Keratinocyte (primary cell): ENCODE measurements at regions not wholly inside any gene's neighbourhood (a gene's known extent, or its start where the extent isn't known, plus 50 kb on each side); places are given as distances from the start of the nearest gene placed in this dataset.

Experiments
- DNase-seq: peaks from one replicate; pipeline ENCODE4 v3.0.0-alpha.2; 2011; ENCODE audit warnings: low read depth, missing footprints, low spot score
- FAIRE-seq: peaks from 2 replicates; lab custom pipeline; 2011; peaks lifted over from hg19 to GRCh38; lab: Jason Lieb, UNC
- H2AFZ ChIP-seq: 2 replicates; pipeline ENCODE4 v1.6.0; 2012; ENCODE audit warnings: low read length, control low read depth, inconsistent platforms; ENCODE audit not compliant: control insufficient read depth
- H3K27ac ChIP-seq: 2 replicates; pipeline ENCODE4 v1.5.1; 2011; ENCODE audit warnings: low read length; ENCODE audit not compliant: control insufficient read depth, insufficient read depth
- H3K27me3 ChIP-seq: 3 replicates; pipeline ENCODE4 v1.6.0; 2011; ENCODE audit warnings: low read length; ENCODE audit not compliant: control insufficient read depth, insufficient read depth; ENCODE audit errors: extremely low read depth
- H3K36me3 ChIP-seq, 2 experiments: 2 replicates in 1 of 2; 3 replicates in 1 of 2; pipeline ENCODE4 v1.5.1; 2011; ENCODE audit warnings: low read length in 2 of 2, mild to moderate bottlenecking in 1 of 2; ENCODE audit not compliant: control insufficient read depth in 2 of 2, insufficient read depth in 2 of 2; ENCODE audit errors: extremely low read depth in 1 of 2
- H3K4me1 ChIP-seq: 3 replicates; pipeline ENCODE4 v1.5.1; 2011; ENCODE audit warnings: low read length; ENCODE audit not compliant: control insufficient read depth, insufficient read depth; ENCODE audit errors: extremely low read depth
- H3K4me2 ChIP-seq: 3 replicates; pipeline ENCODE4 v1.6.0; 2011; ENCODE audit warnings: low read depth, low read length; ENCODE audit not compliant: control insufficient read depth, insufficient read depth; ENCODE audit errors: extremely low read depth
- H3K4me3 ChIP-seq, 3 experiments: fragments of 200-600 bp in 1 of 3; sonication (generic) in 1 of 3; 2 replicates in 2 of 3; 3 replicates in 1 of 3; pipeline ENCODE4 v1.5.1; 2011 to 2016; ENCODE audit warnings: low read length in 3 of 3, mild to moderate bottlenecking in 3 of 3, control low read depth in 2 of 3, inconsistent platforms in 1 of 3, low read depth in 1 of 3, mixed read lengths in 1 of 3, mixed run types in 1 of 3, moderate library complexity in 1 of 3; ENCODE audit not compliant: control insufficient read depth in 2 of 3, insufficient read depth in 2 of 3; ENCODE audit errors: extremely low read depth in 1 of 3
- H3K79me2 ChIP-seq: 2 replicates; pipeline ENCODE4 v1.6.0; 2012; ENCODE audit warnings: low read length; ENCODE audit not compliant: control insufficient read depth, insufficient read depth
- H3K9ac ChIP-seq: 3 replicates; pipeline ENCODE4 v1.6.0; 2011; ENCODE audit warnings: low read length; ENCODE audit not compliant: control insufficient read depth, insufficient read depth; ENCODE audit errors: extremely low read depth
- H3K9me1 ChIP-seq: 3 replicates; pipeline ENCODE4 v1.6.0; 2011; ENCODE audit warnings: low read length; ENCODE audit not compliant: control insufficient read depth, insufficient read depth; ENCODE audit errors: extremely low read depth
- H3K9me3 ChIP-seq: 2 replicates; pipeline ENCODE4 v1.5.1; 2012; ENCODE audit warnings: low read depth, low read length; ENCODE audit not compliant: control insufficient read depth
- H4K20me1 ChIP-seq: 3 replicates; pipeline ENCODE4 v1.6.0; 2011; ENCODE audit warnings: low read length; ENCODE audit not compliant: control insufficient read depth, insufficient read depth; ENCODE audit errors: extremely low read depth
- CTCF ChIP-seq, 3 experiments: IDR thresholded peaks in 1 of 3; conservative IDR thresholded peaks in 1 of 3; optimal IDR thresholded peaks in 1 of 3; 2 replicates in 2 of 3; 3 replicates in 1 of 3; pipeline versions ENCODE3 to v1.5.1; 2011; ENCODE audit warnings: low read length in 3 of 3, mild to moderate bottlenecking in 3 of 3, moderate library complexity in 2 of 3, control low read depth in 1 of 3, inconsistent platforms in 1 of 3; ENCODE audit not compliant: insufficient read depth in 2 of 3; ENCODE audit errors: extremely low read depth in 1 of 3
- EZH2 ChIP-seq: IDR thresholded peaks from one replicate; pipeline ENCODE4 v1.6.1; 2012; ENCODE audit warnings: inconsistent platforms, mild to moderate bottlenecking, low read length, moderate library complexity
- dilution Hi-C: fragments of 300-500 bp; cut with MboI; formaldehyde crosslinking; loops from one replicate; pipeline ENCODE4 v1.7.0; 2020; ENCODE audit warnings: low sequenced_read_pairs; ENCODE audit not compliant: extremely low pct_ligation_motif_present

GRCh38 chr2:76506538-76506937 is 795.8 kb upstream of the GCFC2 start:
- Histone ChIP-seq H3K4me3 (no peak overlapping the region), H3K4me2 (no peak overlapping the region), H3K9me1 (no peaks in the 10 kb centered on the region), H4K20me1 (no peaks in the 10 kb centered on the region), H3K4me1 (no peaks in the 10 kb centered on the region), H3K27ac (no peak overlapping the region), H3K9me3 (no peaks in the 10 kb centered on the region), H3K9ac (no peak overlapping the region), H3K27me3 (no peaks in the 10 kb centered on the region), H3K79me2 (no peaks in the 10 kb centered on the region), H2AFZ (no peak overlapping the region), H3K36me3 (no peaks in the 10 kb centered on the region)
- dilution Hi-C loops: no loop called here
- TF ChIP-seq CTCF (optimal IDR thresholded peaks at IDR 0.05 in 1 of 3, IDR thresholded peaks at IDR 0.05 in 1 of 3, conservative IDR thresholded peaks at IDR 0.05 in 1 of 3; ENCODE audit: extremely low read depth in 1 of 3, insufficient read depth in 2 of 3, low read length in 3 of 3) (no peak), EZH2 (no peak)
- DNase-seq (no peak), FAIRE-seq (no peak)

DNA sequence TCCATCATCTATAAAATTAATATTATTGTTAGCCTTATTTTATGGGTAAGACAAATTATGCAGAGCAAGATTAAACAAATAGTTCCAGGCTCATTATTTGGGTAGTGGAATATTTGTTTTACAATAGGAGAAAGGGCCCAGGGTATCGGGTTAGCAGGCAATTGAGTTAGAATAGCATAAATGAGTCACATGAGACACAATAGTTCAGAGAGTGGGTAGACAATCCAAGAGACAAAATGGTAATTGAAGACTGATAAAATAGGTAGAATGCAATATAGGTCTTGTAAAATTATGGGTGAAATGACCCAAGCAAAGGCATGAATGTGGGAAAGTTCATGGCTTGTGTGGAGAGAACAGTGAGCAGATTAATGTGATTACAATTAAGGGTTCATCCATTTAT is 790.9 kb upstream of the GCFC2 start:
- FAIRE-seq (no peak), DNase-seq (no peak)
- dilution Hi-C loops: no loop called here
- Histone ChIP-seq H3K9ac (no peak overlapping the region), H3K4me2 (no peak overlapping the region), H3K27me3 (no peaks in the 10 kb centered on the region), H3K9me3 (no peaks in the 10 kb centered on the region), H4K20me1 (no peaks in the 10 kb centered on the region), H3K27ac (no peak overlapping the region), H3K9me1 (no peaks in the 10 kb centered on the region), H3K79me2 (no peaks in the 10 kb centered on the region), H3K4me1 (no peaks in the 10 kb centered on the region), H3K4me3 (no peak overlapping the region), H2AFZ (no peak overlapping the region), H3K36me3 (no peaks in the 10 kb centered on the region)
- TF ChIP-seq EZH2: no peak
- TF ChIP-seq CTCF (optimal IDR thresholded peaks at IDR 0.05 in 1 of 3, IDR thresholded peaks at IDR 0.05 in 1 of 3, conservative IDR thresholded peaks at IDR 0.05 in 1 of 3; ENCODE audit: extremely low read depth in 1 of 3, insufficient read depth in 2 of 3, low read length in 3 of 3): no peak
